Epithelial cell of proximal tubule (primary cell): ENCODE measurements at regions not wholly inside any gene's neighbourhood (a gene's known extent, or its start where the extent isn't known, plus 50 kb on each side); places are given as distances from the start of the nearest gene placed in this dataset.

Experiments used
- DNase-seq: peaks from one replicate; pipeline ENCODE4 v3.0.0-alpha.2; 2011; ENCODE audit warnings: low read depth
- H3K4me3 ChIP-seq: 2 replicates; pipeline ENCODE4 v1.5.1; 2011; ENCODE audit warnings: low read depth, mild to moderate bottlenecking, low read length
- CTCF ChIP-seq: conservative IDR thresholded peaks from 2 replicates; pipeline ENCODE4 v1.5.1; 2012; ENCODE audit warnings: low read depth, mild to moderate bottlenecking, low read length

GRCh38 chr11:80048513-80048912, 607.7 kb upstream of the TENM4 start:
- DNase-seq: no peak
- no peak for TF ChIP-seq CTCF
- H3K4me3 ChIP-seq: no peak overlapping the region

- no peak overlapping the region for H3K4me3 ChIP-seq
- DNase-seq: no peak
- TF ChIP-seq CTCF: no peak
Observed at GRCh38 chr11:80041136-80042000, 600.5 kb upstream of the TENM4 start.

- TF ChIP-seq CTCF: no peak
- no peak for DNase-seq
- no peak overlapping the region for H3K4me3 ChIP-seq
Observed at GRCh38 chr11:80034801-80035200, 594.0 kb upstream of the TENM4 start.

GRCh38 chr11:80031014-80031600, 590.3 kb upstream of the TENM4 start:
- DNase-seq: peak; percentile 41
- no peak for TF ChIP-seq CTCF
- H3K4me3 ChIP-seq: no peak overlapping the region

- no peak overlapping the region for H3K4me3 ChIP-seq
- no peak for DNase-seq
- TF ChIP-seq CTCF: no peak
Observed at GRCh38 chr11:80028998-80029397, 588.2 kb upstream of the TENM4 start.

GRCh38 chr11:80024119-80024518, 583.3 kb upstream of the TENM4 start:
- TF ChIP-seq CTCF: no peak
- DNase-seq: no peak
- no peak overlapping the region for H3K4me3 ChIP-seq
